Esophagus squamous epithelium (tissue), 4 donors: ENCODE measurements at regions not wholly inside any gene's neighbourhood (a gene's known extent, or its start where the extent isn't known, plus 50 kb on each side); places are given as distances from the start of the nearest gene placed in this dataset.

Experiments used
- CTCF ChIP-seq, 6 experiments: fragments of 450-650 bp in 4 of 6; fragments of 200-600 bp in 2 of 6; sonication (generic) in 2 of 6; IDR thresholded peaks; one replicate each; pipeline ENCODE4 v1.5.1; 2016 to 2019; ENCODE audit warnings: antibody characterized with exemption in 6 of 6, mild to moderate bottlenecking in 4 of 6, moderate library complexity in 4 of 6
- POLR2A ChIP-seq, 4 donors: fragments of 450-650 bp; IDR thresholded peaks; one replicate each; pipeline ENCODE4 v1.6.1; 2017; ENCODE audit warnings: antibody characterized with exemption in 4 of 4, mild to moderate bottlenecking in 4 of 4, moderate library complexity in 3 of 4

GRCh38 chr10:91108820-91109219, 111.6 kb upstream of the PCGF5 start:
- TF ChIP-seq CTCF (IDR thresholded peaks at IDR 0.05), result no peak
- TF ChIP-seq POLR2A (IDR thresholded peaks at IDR 0.05), result no peak
